ENCODE measurements at regions not wholly inside any gene's neighbourhood (a gene's known extent, or its start where the extent isn't known, plus 50 kb on each side); places are given as distances from the start of the nearest gene placed in this dataset.

- DNase-seq: no peak
Observed at GRCh38 chr1:223487887-223488259, 94.7 kb downstream of the CCDC185 start.

- no peak for DNase-seq
Observed at GRCh38 chr1:223489439-223489838, 96.2 kb downstream of the CCDC185 start.

GRCh38 chr1:223490256-223490655 is 97.0 kb downstream of the CCDC185 start:
- DNase-seq: no peak
